Effector CD8-positive, alpha-beta T cell (primary cell): ENCODE measurements at regions not wholly inside any gene's neighbourhood (a gene's known extent, or its start where the extent isn't known, plus 50 kb on each side); places are given as distances from the start of the nearest gene placed in this dataset.
"Not testable (repeated sequence)": the region's sequence is repeated elsewhere in the genome, so short reads cannot be mapped to it uniquely, and the experiment has no call there.

Experiments
- DNase-seq: peaks from one replicate; lab custom pipeline; 2025; lab: John Stamatoyannopoulos, UW

DNA sequence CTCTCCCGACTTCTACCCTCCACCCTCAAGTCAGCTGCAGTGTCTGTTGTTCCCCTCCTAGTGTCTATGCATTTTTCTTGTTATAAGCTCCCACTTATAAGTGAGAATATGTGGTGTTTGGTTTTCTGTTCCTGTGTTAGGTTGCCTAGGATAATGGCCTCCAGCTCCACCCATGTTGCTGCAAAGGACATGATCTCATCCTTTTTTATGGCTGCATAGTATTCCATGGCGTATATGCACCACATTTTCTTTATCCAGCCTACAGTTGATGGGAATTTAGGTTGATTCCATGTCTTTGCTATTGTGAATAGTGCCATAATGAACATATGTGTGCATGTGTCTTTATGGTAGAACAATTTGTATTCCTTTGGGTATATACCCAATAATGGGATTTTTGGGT is 80.7 kb downstream of the SPTSSA start:
- not testable (repeated sequence) for DNase-seq

DNA sequence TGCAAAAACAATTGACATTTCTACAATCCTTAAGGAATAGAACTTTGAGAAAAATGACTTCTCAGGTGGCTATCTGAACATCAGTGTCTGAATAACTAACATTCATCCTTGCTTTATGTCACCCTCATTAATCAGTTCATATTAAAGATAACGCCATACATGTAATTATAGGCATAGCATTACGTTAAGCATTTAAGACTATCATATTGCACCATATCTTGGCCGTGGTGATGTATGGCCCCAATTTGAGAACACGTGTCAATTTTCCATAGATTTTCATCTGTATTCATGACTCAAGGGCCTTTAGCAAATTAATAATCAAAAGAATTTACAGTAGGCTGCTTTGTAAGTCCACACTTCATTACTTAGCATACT is 81.6 kb downstream of the SPTSSA start:
- DNase-seq = no peak

DNA sequence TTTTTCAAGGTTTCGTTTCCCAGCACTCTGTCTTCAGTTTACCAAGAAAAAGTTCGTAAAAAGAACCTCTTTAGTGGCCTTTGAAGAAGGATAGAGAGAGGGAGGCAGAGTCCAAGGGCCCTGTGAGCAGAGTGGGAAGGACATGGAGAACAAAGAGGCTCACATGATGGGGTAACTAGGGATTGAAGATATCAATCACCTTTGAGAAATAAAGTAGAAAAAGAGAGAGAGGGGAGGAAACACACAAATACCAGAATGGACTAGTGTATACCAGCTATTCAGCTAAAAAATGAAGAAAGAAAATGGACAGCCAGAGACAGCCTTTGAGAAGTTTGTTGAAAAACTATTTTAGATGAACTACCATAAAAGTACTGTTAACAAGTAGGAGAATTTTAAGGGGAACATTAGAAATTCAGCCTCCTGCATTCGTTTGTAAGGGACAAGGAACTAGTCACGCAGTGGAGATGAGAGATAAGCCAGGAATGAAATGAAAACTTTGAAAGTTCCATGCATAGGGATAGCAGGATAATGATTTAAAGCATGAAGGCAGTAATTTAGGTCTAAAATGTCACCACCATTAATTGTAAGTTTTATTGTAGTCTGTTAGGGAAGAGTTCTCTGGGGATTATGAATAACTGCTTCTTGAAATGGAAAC is 82.1 kb downstream of the SPTSSA start:
- no peak for DNase-seq

DNA sequence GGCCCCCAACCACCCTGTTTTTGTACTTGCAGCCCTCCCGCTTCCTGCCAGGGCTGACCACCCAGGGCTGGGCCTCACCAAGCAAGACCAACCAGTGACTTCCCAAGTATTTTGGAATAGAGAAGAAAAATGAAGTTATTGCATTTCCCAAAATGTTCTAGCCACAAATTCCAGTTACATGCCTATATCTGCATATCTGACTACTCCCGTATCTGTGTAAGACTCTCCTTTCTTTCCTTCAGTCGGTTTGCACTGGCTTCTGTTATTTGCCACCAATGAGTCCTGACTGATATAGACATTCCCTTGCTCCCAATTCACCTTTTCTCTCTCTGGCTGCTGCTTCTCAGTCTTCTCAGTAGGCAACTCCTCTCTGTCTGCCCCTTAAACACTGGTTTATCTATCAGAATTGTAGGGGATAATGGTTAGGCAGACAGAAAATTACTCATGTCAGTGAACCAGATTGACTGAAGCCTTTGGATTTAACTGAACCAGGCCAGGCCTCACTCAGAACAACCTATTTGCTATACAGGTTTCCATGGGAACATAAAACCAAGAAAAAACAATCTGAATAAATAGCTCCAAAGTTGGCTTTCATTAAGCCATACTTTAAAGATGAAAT is 85.3 kb downstream of the SPTSSA start:
- DNase-seq = no peak

DNA sequence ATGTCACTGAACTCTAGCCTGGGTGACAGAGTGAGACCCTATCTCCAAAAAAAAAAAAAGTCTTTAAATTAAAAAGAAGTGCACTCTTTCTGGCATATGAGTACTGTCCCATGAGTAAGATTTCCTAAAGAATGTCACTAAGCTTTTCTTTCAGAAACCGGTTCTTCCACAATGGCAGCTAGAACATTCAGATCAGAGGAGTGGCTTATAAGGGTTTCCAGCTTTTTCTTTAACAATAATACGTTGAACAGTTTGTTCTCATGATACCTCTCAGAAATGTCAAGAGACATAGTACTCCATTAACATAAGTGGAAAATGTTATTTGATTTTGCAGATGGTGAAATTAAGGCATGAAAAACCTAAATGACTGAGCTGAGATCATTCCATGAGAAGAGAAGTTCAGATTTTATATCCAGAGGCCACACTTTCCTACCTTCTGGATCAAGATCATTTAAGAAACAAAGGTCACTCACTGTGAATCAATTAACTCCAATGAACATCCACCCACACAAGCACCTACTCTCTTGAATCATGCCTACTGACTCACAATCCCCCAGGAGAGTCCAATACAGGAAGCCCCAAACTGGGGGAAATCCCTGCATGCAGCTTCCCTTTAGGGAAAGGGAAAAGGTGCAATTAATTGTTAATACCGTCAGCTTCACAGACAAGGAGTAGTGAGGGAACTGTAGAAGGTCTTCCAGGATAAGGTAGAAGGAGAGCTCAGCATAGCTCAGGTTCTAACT is 86.9 kb downstream of the SPTSSA start:
- DNase-seq = no peak

DNA sequence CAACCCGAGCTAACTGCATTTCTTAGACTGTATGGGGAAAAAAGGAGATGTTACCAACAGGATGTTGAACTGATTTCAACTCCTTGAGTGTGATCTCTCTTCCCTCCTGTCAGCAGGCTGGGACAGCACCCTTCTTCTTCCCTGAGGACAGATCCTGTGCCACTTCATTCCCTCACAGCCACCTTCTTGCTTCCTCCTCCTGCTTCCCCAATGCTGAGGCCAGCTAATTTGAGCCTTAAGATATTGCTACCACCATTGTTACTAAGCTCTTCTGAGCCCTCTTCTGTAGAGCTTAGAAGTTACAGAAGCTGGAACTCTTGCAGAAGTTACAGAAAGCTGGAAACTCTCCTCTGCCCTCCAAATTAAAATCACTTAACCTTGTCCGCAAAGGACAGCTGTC is 88.8 kb downstream of the SPTSSA start:
- DNase-seq = no peak

DNA sequence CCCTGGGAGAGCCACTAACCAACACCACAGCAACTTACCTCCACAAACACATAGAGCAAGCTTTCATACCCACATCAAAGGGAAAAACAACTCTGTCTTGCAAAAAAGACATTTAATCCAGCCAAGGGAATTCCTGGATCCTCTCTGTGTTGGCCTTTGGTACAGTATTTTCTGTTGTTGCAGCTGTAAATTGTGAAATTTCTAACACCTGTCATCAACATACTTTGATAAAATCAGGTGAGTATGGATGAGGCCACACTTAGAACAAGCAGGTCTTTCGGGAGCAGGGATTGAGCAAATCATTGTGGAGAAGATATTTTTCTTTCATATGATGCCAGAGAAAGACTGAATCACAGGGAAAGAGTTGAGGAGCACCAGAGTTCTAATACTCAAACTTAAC is 89.3 kb downstream of the SPTSSA start:
- no peak for DNase-seq

DNA sequence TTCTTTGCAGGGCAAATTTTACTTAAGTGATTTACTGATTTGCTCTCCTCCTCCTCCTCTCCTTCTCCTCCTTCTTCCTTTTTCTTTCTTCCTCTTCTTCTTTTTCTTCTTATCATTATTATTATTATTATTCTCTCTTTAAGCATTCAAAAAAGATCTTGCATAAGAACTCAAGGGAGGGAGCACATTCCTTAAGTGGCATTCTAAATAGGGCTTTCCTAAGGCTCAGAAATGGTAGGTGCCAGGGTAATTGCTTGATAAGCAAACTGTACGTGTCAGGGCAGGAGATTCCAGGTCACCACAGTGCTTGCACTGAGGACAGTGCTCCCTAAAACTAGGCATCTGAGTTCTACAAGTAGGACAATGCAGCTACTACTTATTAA is 92.4 kb downstream of the SPTSSA start:
- no peak for DNase-seq

DNA sequence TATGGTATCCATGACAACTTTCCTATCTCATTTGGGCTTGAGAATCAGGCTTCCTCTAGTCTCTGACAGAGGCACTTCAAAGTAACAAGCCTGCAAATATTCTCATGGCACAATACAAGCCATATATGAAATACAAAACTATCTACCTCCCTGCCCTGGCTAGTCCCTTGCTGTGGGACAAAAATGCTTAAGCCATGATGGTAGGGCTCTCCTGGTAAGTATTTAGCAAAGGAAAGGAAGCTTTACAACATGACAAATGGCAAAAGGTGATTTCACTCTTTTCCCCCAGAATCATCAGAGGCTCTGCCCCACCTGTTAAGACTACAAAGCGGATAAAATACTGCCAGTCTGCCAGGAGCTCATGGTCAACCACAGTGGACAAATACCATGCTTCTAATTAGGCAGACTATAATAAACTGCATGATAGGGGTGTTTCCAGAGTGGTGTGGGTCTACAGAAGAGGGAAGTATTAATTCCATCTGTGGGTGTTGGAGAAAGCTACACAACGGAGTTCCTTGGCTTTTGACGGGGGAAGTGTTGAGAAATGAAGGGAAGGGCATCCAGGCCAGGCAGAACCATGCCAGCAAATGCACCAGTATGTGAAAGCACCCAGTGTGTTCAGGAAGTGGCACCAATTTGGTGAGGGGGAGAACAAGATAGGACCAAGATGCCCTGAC is 92.9 kb downstream of the SPTSSA start:
- DNase-seq = no peak

DNA sequence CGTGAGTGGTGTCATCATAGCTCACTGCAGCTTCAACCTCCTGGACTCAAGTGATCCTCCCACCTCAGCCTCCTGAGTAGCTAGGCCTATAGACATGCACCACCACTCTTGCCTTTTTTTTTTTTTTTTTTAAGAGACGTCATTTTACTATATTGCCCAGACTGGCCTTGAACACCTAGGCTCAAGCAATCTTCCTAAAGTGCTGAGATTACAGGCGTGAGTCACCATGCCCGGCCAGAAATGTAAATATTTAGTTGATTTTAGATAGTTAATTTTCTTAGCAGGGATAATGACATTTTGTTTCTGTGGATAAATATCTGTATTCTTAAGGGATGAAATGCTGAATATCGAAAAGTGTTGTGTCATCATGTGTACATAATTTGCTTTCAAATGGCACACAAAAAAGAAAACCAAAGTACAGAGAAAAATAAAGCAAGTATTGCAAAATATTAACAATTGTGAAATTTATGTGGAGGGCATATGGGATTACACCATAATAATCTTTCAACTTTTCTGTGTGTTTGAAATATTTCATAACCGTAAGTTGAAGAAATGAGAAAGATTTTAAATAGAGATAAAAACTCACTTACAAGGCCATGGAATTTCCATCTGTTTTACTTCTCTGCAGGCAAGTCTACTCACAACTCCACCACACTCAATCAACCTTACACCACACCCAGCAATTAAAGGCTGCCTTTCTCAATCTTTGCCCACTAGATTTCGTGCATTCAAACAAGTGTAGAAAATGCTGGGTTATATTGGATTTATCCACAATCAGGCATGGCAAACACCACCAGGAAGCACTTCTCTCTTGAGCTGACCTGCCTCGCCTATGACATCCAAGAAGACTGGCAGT is 93.7 kb downstream of the SPTSSA start:
- no peak for DNase-seq

DNA sequence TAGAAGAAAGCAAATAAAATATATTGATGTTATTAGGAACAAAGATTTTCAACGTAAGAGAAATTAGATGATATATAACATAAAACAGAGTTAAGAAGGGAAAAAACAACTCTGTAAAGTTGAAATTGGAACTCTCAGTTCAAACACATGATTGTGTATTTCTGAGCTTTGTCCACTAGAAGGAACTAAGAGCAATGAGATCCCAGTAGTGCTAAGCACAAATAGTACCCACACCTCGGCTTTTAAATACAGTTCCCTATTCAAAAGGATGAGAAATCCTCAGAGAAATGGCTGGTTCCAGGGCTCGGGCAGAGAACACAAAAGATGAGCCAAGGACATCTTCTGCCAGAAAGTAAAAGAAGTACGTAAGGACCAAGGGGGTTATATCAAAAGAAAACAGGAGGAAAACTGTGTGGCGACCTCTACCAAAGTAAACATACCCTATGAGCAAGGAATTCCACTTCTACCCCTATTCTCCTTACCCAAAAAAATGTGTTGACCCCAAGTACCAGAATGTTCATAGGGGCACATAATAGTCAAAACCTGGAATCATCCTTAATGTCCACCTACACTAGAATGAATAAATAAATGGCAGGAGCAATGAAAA is 96.6 kb downstream of the SPTSSA start:
- no peak for DNase-seq

DNA sequence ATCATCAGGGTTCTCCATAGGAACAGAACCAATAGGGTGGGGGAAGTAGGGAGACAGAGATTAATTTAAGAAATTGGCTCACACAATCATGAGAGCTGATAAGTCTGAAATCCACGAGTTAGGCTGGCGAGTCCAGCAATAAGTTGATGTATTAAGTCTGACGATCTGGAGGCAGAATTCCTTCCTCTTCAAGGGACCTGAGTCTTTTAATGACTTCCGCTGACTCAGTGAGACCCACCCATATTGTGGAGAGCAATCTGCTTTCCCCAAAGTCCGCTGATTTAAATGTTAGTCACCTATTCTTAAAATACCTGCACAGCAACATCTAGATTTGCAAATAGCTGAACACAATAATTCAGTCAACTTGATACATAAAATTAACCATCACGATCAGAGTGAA is 97.8 kb downstream of the SPTSSA start:
- no peak for DNase-seq

DNA sequence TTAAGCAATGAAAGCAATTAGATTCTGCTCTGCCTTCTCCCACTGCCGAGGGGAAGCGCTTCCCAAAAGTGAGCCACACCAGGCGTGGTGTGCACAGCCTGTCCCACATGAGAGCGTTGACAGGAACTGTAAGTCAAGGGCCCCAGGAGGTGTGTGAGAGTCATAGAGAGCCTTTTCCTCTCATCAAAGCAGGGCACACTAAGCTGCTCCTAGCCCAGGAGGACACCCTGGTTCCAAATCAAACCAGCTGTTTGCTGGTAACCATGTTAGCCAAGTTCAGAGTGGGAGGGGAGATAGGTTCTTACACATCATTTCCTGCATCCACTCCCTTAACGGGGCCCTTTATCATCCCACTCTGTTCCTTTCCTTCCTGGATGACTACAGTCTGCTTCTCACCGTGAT is 98.3 kb downstream of the SPTSSA start:
- DNase-seq = no peak

DNA sequence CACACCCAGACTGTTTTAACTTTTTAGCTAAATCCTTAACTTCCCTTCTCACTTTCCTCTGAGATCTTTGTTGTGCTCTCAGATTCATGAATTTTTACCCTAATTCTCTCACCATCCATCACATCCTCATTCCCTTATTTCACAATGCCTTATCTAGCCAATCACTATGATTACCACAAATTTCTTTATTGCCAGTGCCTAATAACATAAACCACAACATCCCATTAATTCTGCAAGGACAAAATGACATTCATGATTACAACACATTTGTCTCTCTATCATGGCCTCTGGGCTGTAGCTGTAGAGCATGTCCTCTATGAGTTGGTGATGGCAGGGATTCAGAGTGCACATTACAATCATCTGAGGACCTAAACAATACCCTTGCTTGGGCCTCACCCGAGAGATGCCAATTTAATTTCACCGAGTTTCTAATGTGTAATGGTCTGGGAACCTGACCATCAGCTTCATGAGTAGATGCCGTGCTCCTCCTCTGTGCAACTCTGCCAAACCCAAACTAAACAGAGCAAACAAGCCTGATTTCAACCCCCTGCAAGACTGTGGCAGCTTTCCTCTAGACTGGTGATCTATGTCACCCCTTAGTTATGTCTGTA is 99.3 kb downstream of the SPTSSA start:
- no peak for DNase-seq

DNA sequence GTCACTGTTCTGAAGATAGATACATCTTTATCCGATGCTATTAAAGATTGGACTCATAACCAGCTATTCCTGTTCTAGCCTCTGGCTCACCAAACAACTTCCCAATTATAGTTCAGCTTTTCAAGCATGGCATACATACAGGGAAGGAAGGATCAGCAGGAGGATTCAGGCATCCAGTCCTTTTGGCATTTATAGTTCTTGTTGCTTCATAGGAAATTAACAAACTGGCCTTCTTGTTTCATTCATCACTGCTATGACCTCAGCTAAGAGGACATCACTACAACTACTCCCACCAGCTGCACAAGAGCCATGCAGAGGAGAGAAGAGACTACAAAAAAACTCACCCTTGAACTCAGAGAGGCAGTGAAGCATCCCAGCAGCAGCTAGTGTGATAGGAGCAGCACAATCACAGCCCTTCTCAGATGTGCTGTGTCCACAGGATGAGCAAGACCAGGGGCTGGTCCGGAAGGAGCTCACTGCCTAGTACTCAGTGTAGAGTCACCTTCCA is 100.5 kb downstream of the SPTSSA start:
- DNase-seq = no peak

DNA sequence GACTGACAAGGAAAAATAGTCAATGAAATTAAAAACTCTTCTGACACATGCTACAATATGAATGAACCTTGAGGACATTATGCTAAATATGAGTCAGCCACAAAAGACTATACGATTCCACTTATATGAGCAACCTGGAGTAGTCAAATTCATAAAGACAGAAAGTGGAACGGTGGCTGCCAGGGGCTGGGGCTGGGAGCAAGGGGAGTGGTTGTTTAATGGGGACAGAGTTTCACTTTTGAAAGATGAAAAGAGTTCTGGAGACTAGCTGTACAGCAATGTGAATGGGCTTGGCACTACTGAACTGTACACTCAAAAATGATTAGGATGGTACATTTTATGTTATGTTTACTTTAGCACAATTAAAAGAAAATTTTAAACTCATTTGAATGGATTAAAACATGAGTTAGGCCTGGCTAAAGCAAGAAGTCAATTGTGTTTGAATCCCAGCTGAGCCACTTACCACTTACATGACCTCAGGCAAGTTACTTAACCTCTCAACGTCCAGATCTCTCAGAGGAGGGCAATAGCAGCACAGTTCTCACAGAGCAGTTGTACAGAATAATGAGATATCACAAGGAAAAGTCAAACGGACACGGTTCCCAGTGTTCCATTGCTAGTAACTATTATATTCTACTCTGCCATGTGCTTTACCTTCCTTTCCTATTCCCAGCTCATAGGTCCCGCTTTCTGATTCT is 102.5 kb downstream of the SPTSSA start:
- no peak for DNase-seq

DNA sequence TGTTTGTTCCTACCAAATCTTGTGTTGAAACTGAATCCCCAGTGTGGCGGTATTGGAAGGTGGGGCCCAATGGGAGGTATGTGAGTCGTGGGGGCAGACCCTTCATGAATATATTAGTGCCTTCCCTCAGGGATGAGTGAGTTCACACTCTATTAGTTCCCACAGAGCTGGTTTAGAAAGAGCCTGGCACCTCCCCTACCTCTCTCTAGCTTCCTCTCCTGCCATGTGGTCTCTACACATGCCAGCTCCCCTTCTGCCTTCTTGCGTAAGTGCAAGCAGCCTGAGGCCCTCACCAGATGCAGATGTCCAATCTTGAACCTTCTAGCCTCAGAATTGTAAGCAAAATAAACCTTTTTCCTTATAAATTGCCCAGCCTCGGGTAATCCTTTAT is 105.8 kb downstream of the SPTSSA start:
- no peak for DNase-seq

DNA sequence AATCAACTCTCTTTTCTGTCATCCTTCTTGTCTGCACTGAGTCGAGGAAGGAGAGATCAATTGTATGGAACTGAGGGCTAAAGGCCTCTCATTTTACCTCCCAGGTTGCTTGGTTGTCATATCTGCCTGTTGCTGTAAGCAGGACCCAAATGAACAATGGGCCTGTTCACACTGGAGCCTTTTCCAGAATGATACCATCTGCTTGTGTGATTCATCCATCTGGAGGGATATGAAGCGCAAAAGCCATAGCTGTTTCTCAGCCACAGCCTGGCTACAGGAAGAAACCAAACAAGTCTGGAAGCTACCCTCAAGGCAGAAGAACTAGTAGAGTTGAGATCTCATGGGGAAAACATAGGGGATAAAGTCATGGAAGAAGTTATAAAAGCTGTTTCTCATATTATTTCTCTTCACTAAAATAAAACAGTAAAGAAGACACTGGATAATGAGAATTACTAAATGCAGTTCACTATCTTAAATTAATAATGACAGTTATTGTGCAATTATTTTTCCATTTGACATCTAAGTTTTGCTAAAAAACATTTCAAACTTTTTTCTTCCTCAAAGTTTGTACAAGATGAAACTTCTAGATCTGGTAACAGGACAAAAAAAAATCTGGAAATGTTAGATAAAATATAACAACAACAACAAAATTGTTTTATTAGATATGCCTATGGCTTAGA is 106.3 kb downstream of the SPTSSA start:
- no peak for DNase-seq

DNA sequence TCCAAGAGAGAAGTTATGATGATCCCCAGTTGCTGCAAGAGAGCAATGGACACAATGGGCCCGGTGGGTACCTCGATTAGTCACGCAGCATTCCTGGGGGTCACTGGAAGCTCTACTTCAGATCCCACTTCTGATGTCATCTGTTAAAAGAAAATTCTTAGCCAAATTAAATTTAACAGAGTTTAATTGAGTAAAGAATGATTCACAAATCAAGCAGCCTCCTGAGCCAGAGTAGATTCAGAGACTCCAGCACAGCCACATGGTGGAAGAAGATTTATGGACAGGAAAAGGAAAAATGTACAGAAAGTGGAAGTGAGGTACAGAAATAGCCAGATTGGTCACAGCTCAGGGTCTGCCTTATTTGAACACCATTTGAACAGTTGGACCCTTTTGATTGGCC is 107.5 kb downstream of the SPTSSA start:
- DNase-seq = no peak

DNA sequence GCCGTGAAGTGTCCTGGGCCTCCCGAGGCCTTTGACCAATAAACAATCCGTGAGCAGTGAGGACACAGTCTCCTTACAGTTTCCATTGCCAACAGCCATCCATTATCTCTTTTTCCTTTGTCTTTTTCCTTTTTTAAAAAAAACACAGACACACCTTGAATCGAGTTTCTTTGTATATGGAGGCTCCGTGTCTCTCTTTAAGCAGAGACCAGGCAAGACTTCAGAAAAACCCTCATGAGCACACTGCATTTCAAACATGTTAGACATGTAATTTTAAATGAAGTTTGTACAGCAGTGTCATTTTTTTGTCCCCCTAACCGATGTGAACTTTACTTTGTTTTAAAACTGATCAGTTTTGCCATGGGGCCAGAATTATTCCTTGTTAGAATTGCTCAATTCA is 111.1 kb downstream of the SPTSSA start:
- DNase-seq = no peak
